H1 (cell line): ENCODE measurements at regions not wholly inside any gene's neighbourhood (a gene's known extent, or its start where the extent isn't known, plus 50 kb on each side); places are given as distances from the start of the nearest gene placed in this dataset.

Source experiments
- CTBP2 ChIP-seq: IDR thresholded peaks from 2 replicates; pipeline ENCODE4 v1.7.0; 2011; ENCODE audit warnings: borderline replicate concordance, mild to moderate bottlenecking, moderate library complexity, mixed read lengths, low read length; ENCODE audit not compliant: insufficient read depth, insufficient read length
- GTF2F1 ChIP-seq: IDR thresholded peaks from 2 replicates; pipeline ENCODE4 v1.6.1; 2012; ENCODE audit warnings: low read depth, low read length, improper control_type of control experiment, borderline replicate concordance
- JUN ChIP-seq: IDR thresholded peaks from 2 replicates; pipeline ENCODE4 v1.6.1; 2011; ENCODE audit warnings: low read depth, mild to moderate bottlenecking, improper control_type of control experiment, low read length
- MAFK ChIP-seq: IDR thresholded peaks from 2 replicates; pipeline ENCODE4 v1.6.1; 2012; ENCODE audit warnings: low read depth, mild to moderate bottlenecking, improper control_type of control experiment, low read length
- NANOG ChIP-seq: IDR thresholded peaks from 2 replicates; pipeline ENCODE4 v1.6.1; 2011; ENCODE audit warnings: low read length, low read depth, mild to moderate bottlenecking, inconsistent platforms; ENCODE audit not compliant: insufficient read depth, poor library complexity, severe bottlenecking
- PHF8 ChIP-seq: fragments of 200-600 bp; sonication (generic); conservative IDR thresholded peaks from 2 replicates; pipeline ENCODE4 v1.7.1; 2012; ENCODE audit warnings: low read depth, mild to moderate bottlenecking, inconsistent platforms, low read length, moderate library complexity
- RFX5 ChIP-seq: IDR thresholded peaks from 2 replicates; pipeline ENCODE4 v1.6.1; 2011; ENCODE audit warnings: low read depth, low read length, improper control_type of control experiment, borderline replicate concordance
- SAP30 ChIP-seq: fragments of 300-600 bp; sonication (generic); IDR thresholded peaks from 2 replicates; pipeline ENCODE4 v1.7.1; 2012; ENCODE audit warnings: low read length, moderate library complexity, mild to moderate bottlenecking, inconsistent platforms; ENCODE audit not compliant: insufficient read depth, insufficient replicate concordance
- SRF ChIP-seq: IDR thresholded peaks from 2 replicates; pipeline ENCODE4 v1.6.1; 2011; ENCODE audit warnings: mild to moderate bottlenecking, low read depth, low read length, moderate library complexity
- TAF7 ChIP-seq: optimal IDR thresholded peaks from 2 replicates; pipeline ENCODE3; 2011; ENCODE audit warnings: low read depth, mild to moderate bottlenecking, inconsistent platforms, low read length, moderate library complexity, borderline replicate concordance
- TBP ChIP-seq: IDR thresholded peaks from 2 replicates; pipeline ENCODE4 v1.6.1; 2011; ENCODE audit warnings: low read depth, low read length, improper control_type of control experiment
- TF ChIP-seq, protein P1 (sequence below): fragments of 300-600 bp; sonication (generic); IDR thresholded peaks from 2 replicates; pipeline ENCODE4 v1.7.1; 2012; ENCODE audit warnings: low read length, moderate library complexity, mild to moderate bottlenecking, inconsistent platforms; ENCODE audit not compliant: insufficient replicate concordance

GRCh38 chr9:73847536-73847935, 649.6 kb upstream of the RORB start (continued):
- TF ChIP-seq NANOG: peak; percentile 56
- no peak for TF ChIP-seq SRF
- no peak for TF ChIP-seq TAF7
- no peak for TF ChIP-seq MAFK
- TF ChIP-seq TBP: no peak
- TF ChIP-seq, protein P1, sequence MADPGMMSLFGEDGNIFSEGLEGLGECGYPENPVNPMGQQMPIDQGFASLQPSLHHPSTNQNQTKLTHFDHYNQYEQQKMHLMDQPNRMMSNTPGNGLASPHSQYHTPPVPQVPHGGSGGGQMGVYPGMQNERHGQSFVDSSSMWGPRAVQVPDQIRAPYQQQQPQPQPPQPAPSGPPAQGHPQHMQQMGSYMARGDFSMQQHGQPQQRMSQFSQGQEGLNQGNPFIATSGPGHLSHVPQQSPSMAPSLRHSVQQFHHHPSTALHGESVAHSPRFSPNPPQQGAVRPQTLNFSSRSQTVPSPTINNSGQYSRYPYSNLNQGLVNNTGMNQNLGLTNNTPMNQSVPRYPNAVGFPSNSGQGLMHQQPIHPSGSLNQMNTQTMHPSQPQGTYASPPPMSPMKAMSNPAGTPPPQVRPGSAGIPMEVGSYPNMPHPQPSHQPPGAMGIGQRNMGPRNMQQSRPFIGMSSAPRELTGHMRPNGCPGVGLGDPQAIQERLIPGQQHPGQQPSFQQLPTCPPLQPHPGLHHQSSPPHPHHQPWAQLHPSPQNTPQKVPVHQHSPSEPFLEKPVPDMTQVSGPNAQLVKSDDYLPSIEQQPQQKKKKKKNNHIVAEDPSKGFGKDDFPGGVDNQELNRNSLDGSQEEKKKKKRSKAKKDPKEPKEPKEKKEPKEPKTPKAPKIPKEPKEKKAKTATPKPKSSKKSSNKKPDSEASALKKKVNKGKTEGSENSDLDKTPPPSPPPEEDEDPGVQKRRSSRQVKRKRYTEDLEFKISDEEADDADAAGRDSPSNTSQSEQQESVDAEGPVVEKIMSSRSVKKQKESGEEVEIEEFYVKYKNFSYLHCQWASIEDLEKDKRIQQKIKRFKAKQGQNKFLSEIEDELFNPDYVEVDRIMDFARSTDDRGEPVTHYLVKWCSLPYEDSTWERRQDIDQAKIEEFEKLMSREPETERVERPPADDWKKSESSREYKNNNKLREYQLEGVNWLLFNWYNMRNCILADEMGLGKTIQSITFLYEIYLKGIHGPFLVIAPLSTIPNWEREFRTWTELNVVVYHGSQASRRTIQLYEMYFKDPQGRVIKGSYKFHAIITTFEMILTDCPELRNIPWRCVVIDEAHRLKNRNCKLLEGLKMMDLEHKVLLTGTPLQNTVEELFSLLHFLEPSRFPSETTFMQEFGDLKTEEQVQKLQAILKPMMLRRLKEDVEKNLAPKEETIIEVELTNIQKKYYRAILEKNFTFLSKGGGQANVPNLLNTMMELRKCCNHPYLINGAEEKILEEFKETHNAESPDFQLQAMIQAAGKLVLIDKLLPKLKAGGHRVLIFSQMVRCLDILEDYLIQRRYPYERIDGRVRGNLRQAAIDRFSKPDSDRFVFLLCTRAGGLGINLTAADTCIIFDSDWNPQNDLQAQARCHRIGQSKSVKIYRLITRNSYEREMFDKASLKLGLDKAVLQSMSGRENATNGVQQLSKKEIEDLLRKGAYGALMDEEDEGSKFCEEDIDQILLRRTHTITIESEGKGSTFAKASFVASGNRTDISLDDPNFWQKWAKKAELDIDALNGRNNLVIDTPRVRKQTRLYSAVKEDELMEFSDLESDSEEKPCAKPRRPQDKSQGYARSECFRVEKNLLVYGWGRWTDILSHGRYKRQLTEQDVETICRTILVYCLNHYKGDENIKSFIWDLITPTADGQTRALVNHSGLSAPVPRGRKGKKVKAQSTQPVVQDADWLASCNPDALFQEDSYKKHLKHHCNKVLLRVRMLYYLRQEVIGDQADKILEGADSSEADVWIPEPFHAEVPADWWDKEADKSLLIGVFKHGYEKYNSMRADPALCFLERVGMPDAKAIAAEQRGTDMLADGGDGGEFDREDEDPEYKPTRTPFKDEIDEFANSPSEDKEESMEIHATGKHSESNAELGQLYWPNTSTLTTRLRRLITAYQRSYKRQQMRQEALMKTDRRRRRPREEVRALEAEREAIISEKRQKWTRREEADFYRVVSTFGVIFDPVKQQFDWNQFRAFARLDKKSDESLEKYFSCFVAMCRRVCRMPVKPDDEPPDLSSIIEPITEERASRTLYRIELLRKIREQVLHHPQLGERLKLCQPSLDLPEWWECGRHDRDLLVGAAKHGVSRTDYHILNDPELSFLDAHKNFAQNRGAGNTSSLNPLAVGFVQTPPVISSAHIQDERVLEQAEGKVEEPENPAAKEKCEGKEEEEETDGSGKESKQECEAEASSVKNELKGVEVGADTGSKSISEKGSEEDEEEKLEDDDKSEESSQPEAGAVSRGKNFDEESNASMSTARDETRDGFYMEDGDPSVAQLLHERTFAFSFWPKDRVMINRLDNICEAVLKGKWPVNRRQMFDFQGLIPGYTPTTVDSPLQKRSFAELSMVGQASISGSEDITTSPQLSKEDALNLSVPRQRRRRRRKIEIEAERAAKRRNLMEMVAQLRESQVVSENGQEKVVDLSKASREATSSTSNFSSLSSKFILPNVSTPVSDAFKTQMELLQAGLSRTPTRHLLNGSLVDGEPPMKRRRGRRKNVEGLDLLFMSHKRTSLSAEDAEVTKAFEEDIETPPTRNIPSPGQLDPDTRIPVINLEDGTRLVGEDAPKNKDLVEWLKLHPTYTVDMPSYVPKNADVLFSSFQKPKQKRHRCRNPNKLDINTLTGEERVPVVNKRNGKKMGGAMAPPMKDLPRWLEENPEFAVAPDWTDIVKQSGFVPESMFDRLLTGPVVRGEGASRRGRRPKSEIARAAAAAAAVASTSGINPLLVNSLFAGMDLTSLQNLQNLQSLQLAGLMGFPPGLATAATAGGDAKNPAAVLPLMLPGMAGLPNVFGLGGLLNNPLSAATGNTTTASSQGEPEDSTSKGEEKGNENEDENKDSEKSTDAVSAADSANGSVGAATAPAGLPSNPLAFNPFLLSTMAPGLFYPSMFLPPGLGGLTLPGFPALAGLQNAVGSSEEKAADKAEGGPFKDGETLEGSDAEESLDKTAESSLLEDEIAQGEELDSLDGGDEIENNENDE: peak; percentile 64
- TF ChIP-seq SAP30: no peak
- 0 out of 2 replicates have a peak, but pooled peaks have one; percentile 36 for TF ChIP-seq JUN
- TF ChIP-seq CTBP2: no peak
- no peak for TF ChIP-seq GTF2F1
- no peak for TF ChIP-seq PHF8
- TF ChIP-seq RFX5: no peak
